ENCODE measurements at regions not wholly inside any gene's neighbourhood (a gene's known extent, or its start where the extent isn't known, plus 50 kb on each side); places are given as distances from the start of the nearest gene placed in this dataset.

GRCh38 chr11:70612459-70613141 is 214.3 kb downstream of the CTTN start:
- no peak for TF ChIP-seq TAF1 (IDR thresholded peaks at IDR 0.05; ENCODE audit: borderline replicate concordance, low read depth, low read length)
- TF ChIP-seq, protein P1, sequence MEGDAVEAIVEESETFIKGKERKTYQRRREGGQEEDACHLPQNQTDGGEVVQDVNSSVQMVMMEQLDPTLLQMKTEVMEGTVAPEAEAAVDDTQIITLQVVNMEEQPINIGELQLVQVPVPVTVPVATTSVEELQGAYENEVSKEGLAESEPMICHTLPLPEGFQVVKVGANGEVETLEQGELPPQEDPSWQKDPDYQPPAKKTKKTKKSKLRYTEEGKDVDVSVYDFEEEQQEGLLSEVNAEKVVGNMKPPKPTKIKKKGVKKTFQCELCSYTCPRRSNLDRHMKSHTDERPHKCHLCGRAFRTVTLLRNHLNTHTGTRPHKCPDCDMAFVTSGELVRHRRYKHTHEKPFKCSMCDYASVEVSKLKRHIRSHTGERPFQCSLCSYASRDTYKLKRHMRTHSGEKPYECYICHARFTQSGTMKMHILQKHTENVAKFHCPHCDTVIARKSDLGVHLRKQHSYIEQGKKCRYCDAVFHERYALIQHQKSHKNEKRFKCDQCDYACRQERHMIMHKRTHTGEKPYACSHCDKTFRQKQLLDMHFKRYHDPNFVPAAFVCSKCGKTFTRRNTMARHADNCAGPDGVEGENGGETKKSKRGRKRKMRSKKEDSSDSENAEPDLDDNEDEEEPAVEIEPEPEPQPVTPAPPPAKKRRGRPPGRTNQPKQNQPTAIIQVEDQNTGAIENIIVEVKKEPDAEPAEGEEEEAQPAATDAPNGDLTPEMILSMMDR (IDR thresholded peaks at IDR 0.05), result no peak
- TF ChIP-seq, protein P2, sequence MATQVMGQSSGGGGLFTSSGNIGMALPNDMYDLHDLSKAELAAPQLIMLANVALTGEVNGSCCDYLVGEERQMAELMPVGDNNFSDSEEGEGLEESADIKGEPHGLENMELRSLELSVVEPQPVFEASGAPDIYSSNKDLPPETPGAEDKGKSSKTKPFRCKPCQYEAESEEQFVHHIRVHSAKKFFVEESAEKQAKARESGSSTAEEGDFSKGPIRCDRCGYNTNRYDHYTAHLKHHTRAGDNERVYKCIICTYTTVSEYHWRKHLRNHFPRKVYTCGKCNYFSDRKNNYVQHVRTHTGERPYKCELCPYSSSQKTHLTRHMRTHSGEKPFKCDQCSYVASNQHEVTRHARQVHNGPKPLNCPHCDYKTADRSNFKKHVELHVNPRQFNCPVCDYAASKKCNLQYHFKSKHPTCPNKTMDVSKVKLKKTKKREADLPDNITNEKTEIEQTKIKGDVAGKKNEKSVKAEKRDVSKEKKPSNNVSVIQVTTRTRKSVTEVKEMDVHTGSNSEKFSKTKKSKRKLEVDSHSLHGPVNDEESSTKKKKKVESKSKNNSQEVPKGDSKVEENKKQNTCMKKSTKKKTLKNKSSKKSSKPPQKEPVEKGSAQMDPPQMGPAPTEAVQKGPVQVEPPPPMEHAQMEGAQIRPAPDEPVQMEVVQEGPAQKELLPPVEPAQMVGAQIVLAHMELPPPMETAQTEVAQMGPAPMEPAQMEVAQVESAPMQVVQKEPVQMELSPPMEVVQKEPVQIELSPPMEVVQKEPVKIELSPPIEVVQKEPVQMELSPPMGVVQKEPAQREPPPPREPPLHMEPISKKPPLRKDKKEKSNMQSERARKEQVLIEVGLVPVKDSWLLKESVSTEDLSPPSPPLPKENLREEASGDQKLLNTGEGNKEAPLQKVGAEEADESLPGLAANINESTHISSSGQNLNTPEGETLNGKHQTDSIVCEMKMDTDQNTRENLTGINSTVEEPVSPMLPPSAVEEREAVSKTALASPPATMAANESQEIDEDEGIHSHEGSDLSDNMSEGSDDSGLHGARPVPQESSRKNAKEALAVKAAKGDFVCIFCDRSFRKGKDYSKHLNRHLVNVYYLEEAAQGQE (IDR thresholded peaks at IDR 0.05; ENCODE audit: low read depth, low read length), result no peak
- no peak for TF ChIP-seq ZBTB33 (IDR thresholded peaks at IDR 0.05; ENCODE audit: borderline replicate concordance, low read depth)
- TF ChIP-seq POLR2AphosphoS5 (IDR thresholded peaks at IDR 0.05; ENCODE audit: low read depth, low read length), result no peak

Measured in SK-N-SH (cell line).